ENCODE measurements at regions not wholly inside any gene's neighbourhood (a gene's known extent, or its start where the extent isn't known, plus 50 kb on each side); places are given as distances from the start of the nearest gene placed in this dataset.

GRCh38 chr14:65286443-65286842 is 126.1 kb upstream of the FUT8 start:
- TF ChIP-seq POLR2A (IDR thresholded peaks at IDR 0.05; ENCODE audit: low read depth, low read length) (no peak), POLR2AphosphoS5 (IDR thresholded peaks at IDR 0.05; ENCODE audit: low read depth, low read length) (no peak), TAF1 (IDR thresholded peaks at IDR 0.05; ENCODE audit: borderline replicate concordance, low read depth, low read length) (no peak)
